H1 (cell line): ENCODE measurements at regions not wholly inside any gene's neighbourhood (a gene's known extent, or its start where the extent isn't known, plus 50 kb on each side); places are given as distances from the start of the nearest gene placed in this dataset.

ENCODE experiments used
- CBX5 ChIP-seq: fragments of 300-800, 300-1000 bp; sonication (generic); IDR thresholded peaks from 2 replicates; pipeline ENCODE4 v1.7.1; 2016; ENCODE audit warnings: antibody characterized with exemption, low read length, low read depth
- CREB1 ChIP-seq: IDR thresholded peaks from 2 replicates; pipeline ENCODE4 v1.6.1; 2012; ENCODE audit warnings: inconsistent platforms
- EZH2 ChIP-seq: fragments of 200-600 bp; sonication (generic); IDR thresholded peaks from 2 replicates; pipeline ENCODE4 v1.7.1; 2012; ENCODE audit warnings: low read depth, mild to moderate bottlenecking, moderate library complexity, low read length, inconsistent platforms; ENCODE audit not compliant: severe bottlenecking
- JUN ChIP-seq: IDR thresholded peaks from 2 replicates; pipeline ENCODE4 v1.6.1; 2011; ENCODE audit warnings: low read depth, mild to moderate bottlenecking, improper control_type of control experiment, low read length
- NRF1 ChIP-seq: IDR thresholded peaks from 2 replicates; pipeline ENCODE4 v1.6.1; 2011; ENCODE audit warnings: mild to moderate bottlenecking, low read depth, low read length, improper control_type of control experiment
- POLR2A ChIP-seq, 2 experiments: IDR thresholded peaks; 1 replicate in 1 of 2; 2 replicates in 1 of 2; pipeline ENCODE4 v1.6.1; 2011; ENCODE audit warnings: low read depth in 2 of 2, low read length in 2 of 2, mild to moderate bottlenecking in 2 of 2; ENCODE audit errors: control extremely low read depth in 1 of 2
- RAD21 ChIP-seq, 2 experiments: IDR thresholded peaks in 1 of 2; conservative IDR thresholded peaks in 1 of 2; 2 replicates each; pipeline ENCODE4 v1.6.1; 2011; ENCODE audit warnings: low read depth in 2 of 2, low read length in 2 of 2, improper control_type of control experiment in 1 of 2, inconsistent platforms in 1 of 2, mild to moderate bottlenecking in 1 of 2, moderate library complexity in 1 of 2
- SP1 ChIP-seq: IDR thresholded peaks from 2 replicates; pipeline ENCODE4 v1.6.1; 2011; ENCODE audit warnings: low read depth, low read length
- SRF ChIP-seq: IDR thresholded peaks from 2 replicates; pipeline ENCODE4 v1.6.1; 2011; ENCODE audit warnings: mild to moderate bottlenecking, low read depth, low read length, moderate library complexity
- TF ChIP-seq, protein P1 (sequence below): IDR thresholded peaks from 2 replicates; pipeline ENCODE4 v1.6.1; 2011; ENCODE audit warnings: low read length, improper control_type of control experiment
- TF ChIP-seq, protein P2 (sequence below), 3 experiments: IDR thresholded peaks; 1 replicate in 2 of 3; 2 replicates in 1 of 3; pipeline versions ENCODE4 v1.5.1 to v1.6.1; 2011; ENCODE audit warnings: low read length in 3 of 3, mild to moderate bottlenecking in 3 of 3, inconsistent platforms in 2 of 3, low read depth in 1 of 3, moderate library complexity in 1 of 3; ENCODE audit not compliant: insufficient read depth in 1 of 3; ENCODE audit errors: control extremely low read depth in 1 of 3
- TF ChIP-seq, protein P3 (sequence below): IDR thresholded peaks from 2 replicates; pipeline ENCODE4 v1.6.1; 2012; ENCODE audit warnings: low read length, inconsistent platforms

DNA sequence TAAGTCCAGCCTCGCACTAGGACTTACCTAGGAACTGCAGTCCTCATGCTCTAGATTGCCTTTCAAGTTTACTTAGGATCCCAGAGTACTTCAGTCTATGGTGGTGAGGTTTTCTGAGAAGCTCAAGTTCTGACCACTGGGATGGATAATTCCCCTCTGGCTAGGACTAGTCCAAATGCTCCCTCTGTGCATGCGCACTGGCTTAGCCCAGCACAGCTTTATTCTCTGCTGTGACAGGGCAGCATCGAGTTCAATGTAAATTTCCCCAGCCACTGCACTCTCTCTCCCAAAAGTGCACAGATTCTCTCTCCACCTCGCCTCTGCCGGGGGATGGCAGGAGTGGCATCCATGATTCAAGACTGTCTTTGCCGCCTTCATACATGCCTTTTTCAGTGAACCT is 241.6 kb downstream of the ZNF326 start:
- TF ChIP-seq EZH2 = no peak
- TF ChIP-seq NRF1 = no peak
- no peak for TF ChIP-seq SRF
- TF ChIP-seq, protein P1, sequence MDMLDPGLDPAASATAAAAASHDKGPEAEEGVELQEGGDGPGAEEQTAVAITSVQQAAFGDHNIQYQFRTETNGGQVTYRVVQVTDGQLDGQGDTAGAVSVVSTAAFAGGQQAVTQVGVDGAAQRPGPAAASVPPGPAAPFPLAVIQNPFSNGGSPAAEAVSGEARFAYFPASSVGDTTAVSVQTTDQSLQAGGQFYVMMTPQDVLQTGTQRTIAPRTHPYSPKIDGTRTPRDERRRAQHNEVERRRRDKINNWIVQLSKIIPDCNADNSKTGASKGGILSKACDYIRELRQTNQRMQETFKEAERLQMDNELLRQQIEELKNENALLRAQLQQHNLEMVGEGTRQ = no peak
- no peak for TF ChIP-seq CBX5
- TF ChIP-seq, protein P2, sequence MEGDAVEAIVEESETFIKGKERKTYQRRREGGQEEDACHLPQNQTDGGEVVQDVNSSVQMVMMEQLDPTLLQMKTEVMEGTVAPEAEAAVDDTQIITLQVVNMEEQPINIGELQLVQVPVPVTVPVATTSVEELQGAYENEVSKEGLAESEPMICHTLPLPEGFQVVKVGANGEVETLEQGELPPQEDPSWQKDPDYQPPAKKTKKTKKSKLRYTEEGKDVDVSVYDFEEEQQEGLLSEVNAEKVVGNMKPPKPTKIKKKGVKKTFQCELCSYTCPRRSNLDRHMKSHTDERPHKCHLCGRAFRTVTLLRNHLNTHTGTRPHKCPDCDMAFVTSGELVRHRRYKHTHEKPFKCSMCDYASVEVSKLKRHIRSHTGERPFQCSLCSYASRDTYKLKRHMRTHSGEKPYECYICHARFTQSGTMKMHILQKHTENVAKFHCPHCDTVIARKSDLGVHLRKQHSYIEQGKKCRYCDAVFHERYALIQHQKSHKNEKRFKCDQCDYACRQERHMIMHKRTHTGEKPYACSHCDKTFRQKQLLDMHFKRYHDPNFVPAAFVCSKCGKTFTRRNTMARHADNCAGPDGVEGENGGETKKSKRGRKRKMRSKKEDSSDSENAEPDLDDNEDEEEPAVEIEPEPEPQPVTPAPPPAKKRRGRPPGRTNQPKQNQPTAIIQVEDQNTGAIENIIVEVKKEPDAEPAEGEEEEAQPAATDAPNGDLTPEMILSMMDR (IDR thresholded peaks at IDR 0.05; ENCODE audit: control extremely low read depth in 1 of 3, insufficient read depth in 1 of 3, low read depth in 1 of 3, low read length in 3 of 3) = no peak
- no peak for TF ChIP-seq SP1
- no peak for TF ChIP-seq POLR2A (IDR thresholded peaks at IDR 0.05; ENCODE audit: control extremely low read depth in 1 of 2, low read depth in 2 of 2, low read length in 2 of 2)
- no peak for TF ChIP-seq CREB1
- TF ChIP-seq RAD21 (IDR thresholded peaks at IDR 0.05 in 1 of 2, conservative IDR thresholded peaks at IDR 0.05 in 1 of 2; ENCODE audit: low read depth in 2 of 2, low read length in 2 of 2) = no peak
- TF ChIP-seq, protein P3, sequence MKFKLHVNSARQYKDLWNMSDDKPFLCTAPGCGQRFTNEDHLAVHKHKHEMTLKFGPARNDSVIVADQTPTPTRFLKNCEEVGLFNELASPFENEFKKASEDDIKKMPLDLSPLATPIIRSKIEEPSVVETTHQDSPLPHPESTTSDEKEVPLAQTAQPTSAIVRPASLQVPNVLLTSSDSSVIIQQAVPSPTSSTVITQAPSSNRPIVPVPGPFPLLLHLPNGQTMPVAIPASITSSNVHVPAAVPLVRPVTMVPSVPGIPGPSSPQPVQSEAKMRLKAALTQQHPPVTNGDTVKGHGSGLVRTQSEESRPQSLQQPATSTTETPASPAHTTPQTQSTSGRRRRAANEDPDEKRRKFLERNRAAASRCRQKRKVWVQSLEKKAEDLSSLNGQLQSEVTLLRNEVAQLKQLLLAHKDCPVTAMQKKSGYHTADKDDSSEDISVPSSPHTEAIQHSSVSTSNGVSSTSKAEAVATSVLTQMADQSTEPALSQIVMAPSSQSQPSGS = no peak
- no peak for TF ChIP-seq JUN
